Right atrium auricular region (tissue), 2 donors: ENCODE measurements at regions not wholly inside any gene's neighbourhood (a gene's known extent, or its start where the extent isn't known, plus 50 kb on each side); places are given as distances from the start of the nearest gene placed in this dataset.

Source experiments
- DNase-seq: peaks from one replicate; pipeline ENCODE4 v3.0.0-alpha.2; 2019; ENCODE audit warnings: low spot score
- H3K27ac ChIP-seq, 2 donors: fragments of 200-600 bp; sonication (generic); 1 replicate in 1 of 2; 2 replicates in 1 of 2; pipeline ENCODE4 v1.5.1; 2016 to 2019
- H3K27me3 ChIP-seq, 2 donors: fragments of 200-600 bp; sonication (generic); one replicate each; pipeline versions ENCODE4 v1.5.1 to v1.6.0; 2017 to 2019
- H3K36me3 ChIP-seq: fragments of 200-600 bp; sonication (generic); one replicate; pipeline ENCODE4 v1.5.1; 2016
- H3K4me1 ChIP-seq, 2 donors: fragments of 200-600 bp; sonication (generic); one replicate each; pipeline versions ENCODE4 v1.5.1 to v1.6.0; 2017 to 2019
- H3K4me3 ChIP-seq, 2 donors: fragments of 200-600 bp; sonication (generic); 1 replicate in 1 of 2; 2 replicates in 1 of 2; pipeline ENCODE4 v1.5.1; 2017 to 2019; ENCODE audit warnings: mild to moderate bottlenecking in 1 of 2, moderate library complexity in 1 of 2
- H3K9me3 ChIP-seq, 2 donors: fragments of 200-600 bp; sonication (generic); one replicate each; pipeline ENCODE4 v1.5.1; 2019
- TF ChIP-seq, protein P1 (sequence below), 2 donors: fragments of 200-600 bp; sonication (generic); IDR thresholded peaks; one replicate each; pipeline ENCODE4 v1.5.1; 2019; ENCODE audit warnings: antibody characterized with exemption in 2 of 2

DNA sequence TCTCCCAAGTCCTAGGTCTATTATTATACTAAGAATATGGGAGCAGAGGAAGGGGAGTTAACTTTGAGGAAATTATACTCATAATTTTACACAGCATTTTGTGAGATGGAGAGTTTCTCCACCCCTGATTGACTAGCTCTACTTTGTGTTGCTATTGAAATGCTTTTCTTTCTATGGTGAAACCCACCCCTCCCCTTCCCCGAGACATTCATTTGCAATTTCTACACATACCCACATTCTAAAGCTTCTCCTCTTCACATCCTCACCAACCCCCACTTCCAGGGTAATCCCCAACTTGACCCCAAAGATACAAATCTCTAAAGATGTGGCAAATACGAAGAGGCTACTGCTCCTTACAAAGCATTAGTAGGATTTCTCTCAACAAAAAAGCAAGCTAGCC is 992.2 kb downstream of the BCL11A start:
- Histone ChIP-seq H3K27ac (no peak overlapping the region), H3K27me3 (no peaks in the 10 kb centered on the region), H3K36me3 (no peaks in the 10 kb centered on the region), H3K4me1 (no peaks in the 10 kb centered on the region), H3K9me3 (no peaks in the 10 kb centered on the region), H3K4me3 (no peak overlapping the region)
- TF ChIP-seq, protein P1, sequence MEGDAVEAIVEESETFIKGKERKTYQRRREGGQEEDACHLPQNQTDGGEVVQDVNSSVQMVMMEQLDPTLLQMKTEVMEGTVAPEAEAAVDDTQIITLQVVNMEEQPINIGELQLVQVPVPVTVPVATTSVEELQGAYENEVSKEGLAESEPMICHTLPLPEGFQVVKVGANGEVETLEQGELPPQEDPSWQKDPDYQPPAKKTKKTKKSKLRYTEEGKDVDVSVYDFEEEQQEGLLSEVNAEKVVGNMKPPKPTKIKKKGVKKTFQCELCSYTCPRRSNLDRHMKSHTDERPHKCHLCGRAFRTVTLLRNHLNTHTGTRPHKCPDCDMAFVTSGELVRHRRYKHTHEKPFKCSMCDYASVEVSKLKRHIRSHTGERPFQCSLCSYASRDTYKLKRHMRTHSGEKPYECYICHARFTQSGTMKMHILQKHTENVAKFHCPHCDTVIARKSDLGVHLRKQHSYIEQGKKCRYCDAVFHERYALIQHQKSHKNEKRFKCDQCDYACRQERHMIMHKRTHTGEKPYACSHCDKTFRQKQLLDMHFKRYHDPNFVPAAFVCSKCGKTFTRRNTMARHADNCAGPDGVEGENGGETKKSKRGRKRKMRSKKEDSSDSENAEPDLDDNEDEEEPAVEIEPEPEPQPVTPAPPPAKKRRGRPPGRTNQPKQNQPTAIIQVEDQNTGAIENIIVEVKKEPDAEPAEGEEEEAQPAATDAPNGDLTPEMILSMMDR (IDR thresholded peaks at IDR 0.05): no peak
- DNase-seq: no peak

DNA sequence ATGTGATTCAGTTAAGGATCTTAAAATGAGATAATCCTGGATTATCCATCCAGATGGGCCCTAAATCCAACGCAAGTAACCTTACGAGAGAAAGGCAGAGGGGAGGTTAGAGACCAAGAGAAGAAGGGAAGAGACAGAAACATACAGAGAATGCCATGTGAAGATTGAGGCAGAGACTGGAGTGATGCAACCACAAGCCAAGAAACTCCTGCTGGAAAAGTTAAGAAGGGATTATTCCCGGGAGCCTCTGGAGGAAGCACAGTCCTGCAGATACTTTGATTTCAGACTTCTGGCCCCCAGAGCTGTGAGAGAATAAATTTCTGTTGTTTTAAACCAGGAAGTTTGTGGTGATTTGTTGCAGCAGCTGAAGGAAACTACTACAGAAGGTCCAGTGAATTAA is 992.7 kb downstream of the BCL11A start:
- H3K27ac ChIP-seq: no peak overlapping the region
- TF ChIP-seq, protein P1 (IDR thresholded peaks at IDR 0.05): no peak
- DNase-seq: no peak
- H3K27me3 ChIP-seq: no peaks in the 10 kb centered on the region
- no peak overlapping the region for H3K4me3 ChIP-seq
- no peaks in the 10 kb centered on the region for H3K36me3 ChIP-seq
- H3K4me1 ChIP-seq: no peaks in the 10 kb centered on the region
- no peaks in the 10 kb centered on the region for H3K9me3 ChIP-seq

DNA sequence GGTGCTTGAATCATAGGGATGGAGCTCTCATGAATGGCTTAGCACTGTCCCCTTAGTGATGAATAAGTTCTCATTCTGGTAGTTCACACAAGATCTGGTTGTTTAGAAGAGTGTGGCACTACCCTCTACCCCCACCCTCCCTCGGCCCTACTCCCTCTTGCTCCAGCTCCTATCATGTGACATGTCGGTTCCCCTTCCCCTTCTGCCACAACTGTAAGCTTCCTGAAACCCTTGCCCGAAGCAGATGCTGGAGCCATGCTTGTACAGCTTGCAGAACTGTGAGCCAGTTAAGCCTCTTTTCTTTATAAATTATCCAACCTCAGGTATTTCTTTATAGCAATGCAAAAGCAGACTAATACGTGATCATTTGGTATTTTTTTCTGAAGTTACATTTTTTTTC is 1012.6 kb downstream of the BCL11A start:
- no peaks in the 10 kb centered on the region for H3K4me1 ChIP-seq
- TF ChIP-seq, protein P1 (IDR thresholded peaks at IDR 0.05): no peak
- no peaks in the 10 kb centered on the region for H3K36me3 ChIP-seq
- no peak overlapping the region for H3K4me3 ChIP-seq
- no peak overlapping the region for H3K27ac ChIP-seq
- no peaks in the 10 kb centered on the region for H3K9me3 ChIP-seq
- no peak for DNase-seq
- no peaks in the 10 kb centered on the region for H3K27me3 ChIP-seq

DNA sequence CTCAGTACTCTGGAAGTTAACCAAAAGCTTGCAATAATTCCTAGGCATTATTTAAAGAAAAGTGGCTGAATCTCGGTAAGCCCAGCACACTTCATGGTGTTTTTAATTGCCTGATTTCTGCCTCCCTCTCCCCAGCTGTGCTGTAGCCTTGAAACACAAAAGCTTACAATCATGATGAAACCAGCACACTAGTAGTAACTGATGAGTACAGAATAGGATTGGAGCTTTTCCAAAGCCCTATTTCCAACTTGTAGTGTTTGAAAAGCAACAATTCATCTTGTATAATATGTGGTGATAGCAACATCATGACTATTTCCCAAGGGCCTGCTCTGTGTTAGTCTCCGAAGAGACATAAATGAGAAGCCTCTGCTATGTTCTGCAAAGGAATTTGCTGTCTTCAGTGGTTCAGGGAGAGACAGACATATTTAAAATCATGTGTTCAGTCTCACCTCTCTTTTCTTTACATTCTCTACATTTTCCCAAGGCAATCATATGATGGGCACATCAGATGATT is 1015.0 kb downstream of the BCL11A start:
- Histone ChIP-seq H3K27ac (no peak overlapping the region), H3K4me1 (no peaks in the 10 kb centered on the region), H3K4me3 (no peak overlapping the region), H3K36me3 (no peaks in the 10 kb centered on the region), H3K27me3 (no peaks in the 10 kb centered on the region), H3K9me3 (no peaks in the 10 kb centered on the region)
- DNase-seq: no peak
- TF ChIP-seq, protein P1 (IDR thresholded peaks at IDR 0.05): no peak

DNA sequence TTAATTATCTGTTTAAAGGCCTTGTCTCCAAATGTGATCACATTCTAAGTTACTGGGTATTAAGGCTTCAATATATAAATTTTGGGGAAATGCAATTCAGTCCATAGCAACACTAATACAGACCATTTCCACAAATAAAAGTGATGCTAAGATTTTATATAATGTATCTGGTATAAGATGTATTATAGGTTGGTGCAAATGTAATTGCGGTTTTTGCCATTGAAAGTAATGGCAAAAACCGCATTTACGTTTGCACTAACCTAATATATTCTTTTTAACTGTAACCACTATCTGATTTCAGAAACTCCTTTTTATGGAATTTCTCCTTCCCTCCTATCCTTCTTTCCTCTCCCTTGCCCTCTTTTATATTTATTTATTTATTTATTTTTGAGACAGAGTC is 1020.6 kb downstream of the BCL11A start:
- DNase-seq: no peak
- TF ChIP-seq, protein P1 (IDR thresholded peaks at IDR 0.05): no peak
- H3K36me3 ChIP-seq: no peaks in the 10 kb centered on the region
- no peaks in the 10 kb centered on the region for H3K27me3 ChIP-seq
- no peak overlapping the region for H3K4me3 ChIP-seq
- H3K4me1 ChIP-seq: no peaks in the 10 kb centered on the region
- H3K9me3 ChIP-seq: no peaks in the 10 kb centered on the region
- no peak overlapping the region for H3K27ac ChIP-seq

DNA sequence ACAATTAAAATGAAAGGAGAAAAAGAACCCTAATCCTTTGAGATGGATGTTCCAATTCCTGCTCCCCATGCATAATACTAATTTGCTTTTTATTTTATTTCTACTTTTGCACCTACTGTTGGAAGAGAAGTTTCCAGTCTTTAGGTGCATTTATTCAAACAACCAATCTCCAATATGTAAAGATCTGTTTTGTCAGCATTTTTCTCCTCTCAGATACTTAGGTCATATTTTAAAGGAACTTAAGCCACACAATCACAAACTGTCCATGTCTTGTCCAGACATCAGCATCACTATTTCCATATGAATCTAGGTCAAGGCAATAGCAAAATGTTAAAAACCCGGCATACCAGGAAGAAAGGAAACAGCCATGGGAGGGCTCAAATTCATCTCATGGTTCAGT is 1023.2 kb downstream of the BCL11A start:
- no peaks in the 10 kb centered on the region for H3K4me1 ChIP-seq
- H3K27me3 ChIP-seq: no peaks in the 10 kb centered on the region
- H3K27ac ChIP-seq: no peak overlapping the region
- no peak for DNase-seq
- TF ChIP-seq, protein P1 (IDR thresholded peaks at IDR 0.05): no peak
- no peaks in the 10 kb centered on the region for H3K9me3 ChIP-seq
- H3K36me3 ChIP-seq: no peaks in the 10 kb centered on the region
- no peak overlapping the region for H3K4me3 ChIP-seq
